Stimulated activated CD4-positive, alpha-beta T cell treated with anti-CD3 and anti-CD28 coated beads, Interleukin-1b, Interleukin-23, amount 100 ng/mL, for 24 hours (primary cell): ENCODE measurements at regions not wholly inside any gene's neighbourhood (a gene's known extent, or its start where the extent isn't known, plus 50 kb on each side); places are given as distances from the start of the nearest gene placed in this dataset.
A peak's percentile ranks its signal among the peaks of the same experiment; 100 is the strongest.

ENCODE experiments used
- DNase-seq, 4 experiments: peaks; one replicate each; pipeline ENCODE4 v3.0.0-alpha.2; 2020; ENCODE audit warnings: low read depth in 4 of 4, low spot score in 1 of 4

GRCh38 chr16:85356157-85356556 lies 243.9 kb upstream of the CIBAR2 start:
- DNase-seq, result no peak

GRCh38 chr16:85357323-85357722 lies 245.1 kb upstream of the CIBAR2 start:
- DNase-seq, result no peak

- no peak for DNase-seq
These were observed 245.7 kb upstream of the CIBAR2 start for GRCh38 chr16:85357924-85358505.

GRCh38 chr16:85358704-85359146 lies 246.5 kb upstream of the CIBAR2 start:
- no peak for DNase-seq

GRCh38 chr16:85359147-85359822 lies 247.0 kb upstream of the CIBAR2 start:
- DNase-seq, result no peak

- DNase-seq, result no peak
These were observed 248.3 kb upstream of the CIBAR2 start for GRCh38 chr16:85360323-85361277.

- DNase-seq, result no peak
These were observed 249.3 kb upstream of the CIBAR2 start for GRCh38 chr16:85361441-85362118.

GRCh38 chr16:85362443-85362842 lies 250.2 kb upstream of the CIBAR2 start:
- DNase-seq, result no peak

GRCh38 chr16:85363427-85363826 lies 249.7 kb upstream of the GSE1 start:
- DNase-seq, result no peak

GRCh38 chr16:85363881-85364280 lies 249.2 kb upstream of the GSE1 start:
- no peak for DNase-seq

GRCh38 chr16:85364323-85365040 lies 248.6 kb upstream of the GSE1 start:
- DNase-seq, result no peak

GRCh38 chr16:85365120-85365519 lies 248.0 kb upstream of the GSE1 start:
- DNase-seq, result no peak

GRCh38 chr16:85366031-85366763 lies 246.9 kb upstream of the GSE1 start:
- no peak for DNase-seq

- DNase-seq, result no peak
These were observed 245.6 kb upstream of the GSE1 start for GRCh38 chr16:85367485-85367884.

GRCh38 chr16:85369060-85369459 lies 244.1 kb upstream of the GSE1 start:
- DNase-seq, result no peak

GRCh38 chr16:85369741-85370528 lies 243.2 kb upstream of the GSE1 start:
- peak in 3 of 4 experiments; percentile 28 to 39 (median 34) for DNase-seq

GRCh38 chr16:85370543-85370880 lies 242.6 kb upstream of the GSE1 start:
- DNase-seq, result no peak

- DNase-seq, result no peak
These were observed 242.1 kb upstream of the GSE1 start for GRCh38 chr16:85370881-85371651.

GRCh38 chr16:85371948-85372347 lies 241.2 kb upstream of the GSE1 start:
- DNase-seq, result no peak
